GM20000 (cell line): ENCODE measurements at regions not wholly inside any gene's neighbourhood (a gene's known extent, or its start where the extent isn't known, plus 50 kb on each side); places are given as distances from the start of the nearest gene placed in this dataset.

ENCODE experiments used
- DNase-seq: peaks from one replicate; pipeline ENCODE4 v3.0.0; 2012; ENCODE audit warnings: low spot score
- TF ChIP-seq, protein P1 (sequence below): IDR thresholded peaks from 2 replicates; pipeline ENCODE4 v1.5.1; 2012; ENCODE audit warnings: mild to moderate bottlenecking, control low read depth; ENCODE audit errors: extremely low read depth, missing control alignments

- TF ChIP-seq, protein P1, sequence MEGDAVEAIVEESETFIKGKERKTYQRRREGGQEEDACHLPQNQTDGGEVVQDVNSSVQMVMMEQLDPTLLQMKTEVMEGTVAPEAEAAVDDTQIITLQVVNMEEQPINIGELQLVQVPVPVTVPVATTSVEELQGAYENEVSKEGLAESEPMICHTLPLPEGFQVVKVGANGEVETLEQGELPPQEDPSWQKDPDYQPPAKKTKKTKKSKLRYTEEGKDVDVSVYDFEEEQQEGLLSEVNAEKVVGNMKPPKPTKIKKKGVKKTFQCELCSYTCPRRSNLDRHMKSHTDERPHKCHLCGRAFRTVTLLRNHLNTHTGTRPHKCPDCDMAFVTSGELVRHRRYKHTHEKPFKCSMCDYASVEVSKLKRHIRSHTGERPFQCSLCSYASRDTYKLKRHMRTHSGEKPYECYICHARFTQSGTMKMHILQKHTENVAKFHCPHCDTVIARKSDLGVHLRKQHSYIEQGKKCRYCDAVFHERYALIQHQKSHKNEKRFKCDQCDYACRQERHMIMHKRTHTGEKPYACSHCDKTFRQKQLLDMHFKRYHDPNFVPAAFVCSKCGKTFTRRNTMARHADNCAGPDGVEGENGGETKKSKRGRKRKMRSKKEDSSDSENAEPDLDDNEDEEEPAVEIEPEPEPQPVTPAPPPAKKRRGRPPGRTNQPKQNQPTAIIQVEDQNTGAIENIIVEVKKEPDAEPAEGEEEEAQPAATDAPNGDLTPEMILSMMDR = no peak
- no peak for DNase-seq
Measured at GRCh38 chr4:24055623-24056022, 165.8 kb upstream of the PPARGC1A start.

DNA sequence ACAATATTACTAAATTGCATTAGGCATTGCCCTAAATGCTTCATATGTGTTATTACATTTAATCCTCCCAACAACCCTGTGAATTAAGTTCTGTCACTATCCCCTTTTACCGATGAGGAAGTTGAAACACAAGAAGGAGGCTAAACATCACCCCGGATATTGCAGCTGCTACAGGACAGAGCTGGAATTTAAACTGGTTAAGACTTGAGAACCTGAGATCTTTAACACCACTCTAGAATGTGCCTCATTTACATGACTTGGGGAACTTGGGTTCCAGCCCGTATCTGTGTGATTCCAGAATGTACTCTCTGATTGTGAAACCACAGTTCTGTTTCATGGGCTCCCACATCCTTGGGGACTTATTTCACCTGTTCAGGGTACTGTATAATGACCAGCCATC is 165.1 kb upstream of the PPARGC1A start:
- TF ChIP-seq, protein P1 = no peak
- no peak for DNase-seq

GRCh38 chr4:24053934-24054333 is 164.1 kb upstream of the PPARGC1A start:
- DNase-seq = no peak
- TF ChIP-seq, protein P1 = no peak

- TF ChIP-seq, protein P1 = no peak
- no peak for DNase-seq
Measured at GRCh38 chr4:24044610-24045589, 155.1 kb upstream of the PPARGC1A start.

DNA sequence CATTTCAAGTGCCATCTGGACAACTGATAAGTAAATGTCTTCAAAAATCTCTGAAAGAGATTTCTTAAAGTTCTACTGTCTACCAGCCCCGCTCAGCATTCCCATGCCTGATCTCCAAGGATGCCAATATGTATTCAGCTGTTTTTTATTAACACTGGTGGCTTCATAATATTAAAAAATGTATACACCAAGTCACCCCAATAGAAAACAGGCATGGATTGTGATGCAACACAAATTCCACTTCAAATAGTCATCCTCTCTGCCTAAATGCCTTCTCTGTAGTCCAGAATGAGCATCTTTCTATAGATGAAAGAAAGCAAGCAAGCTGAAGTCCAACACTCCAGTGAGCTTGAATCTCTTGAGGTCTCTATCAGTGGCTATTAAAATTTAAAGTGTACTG is 152.2 kb upstream of the PPARGC1A start:
- no peak for DNase-seq
- TF ChIP-seq, protein P1 = no peak

DNA sequence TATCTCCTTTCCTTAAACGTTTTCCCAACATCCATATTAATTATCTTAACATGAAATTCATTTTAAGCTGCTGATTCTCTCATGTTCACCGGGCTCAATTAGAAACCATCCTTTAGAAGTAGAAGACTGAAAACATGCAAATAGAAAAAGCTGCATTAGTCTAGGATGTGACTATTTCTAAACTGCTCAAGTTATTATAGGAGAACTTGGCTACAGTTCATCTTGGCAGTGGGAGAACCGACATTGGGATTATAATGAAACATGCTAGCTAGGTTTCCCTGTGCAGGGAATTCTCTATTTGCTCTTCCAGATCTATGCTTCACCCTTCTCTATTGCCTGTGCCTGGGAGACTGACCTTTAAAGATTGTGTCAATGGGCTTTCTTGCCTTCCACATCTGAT is 151.0 kb upstream of the PPARGC1A start:
- no peak for DNase-seq
- TF ChIP-seq, protein P1 = no peak

GRCh38 chr4:24033626-24034025 is 143.8 kb upstream of the PPARGC1A start:
- no peak for DNase-seq

More at GRCh38 chr4:24033626-24034025, 143.8 kb upstream of the PPARGC1A start:
- TF ChIP-seq, protein P1 = no peak
